GM23338 (cell line): ENCODE measurements at regions not wholly inside any gene's neighbourhood (a gene's known extent, or its start where the extent isn't known, plus 50 kb on each side); places are given as distances from the start of the nearest gene placed in this dataset.
A peak's percentile ranks its signal among the peaks of the same experiment; 100 is the strongest.

Experiments
- ATAC-seq: fragments of 200-7000 bp; cut with Tn5 transposase; 3 replicates; pipeline ENCODE4 v1.9.1; 2020
- DNase-seq: peaks from one replicate; pipeline ENCODE4 v3.0.0-alpha.2; 2015; ENCODE audit warnings: low spot score
- H2AFZ ChIP-seq: fragments of 200-600 bp; sonication (generic); 2 replicates; pipeline ENCODE4 v1.8.0; 2016; ENCODE audit warnings: antibody characterized with exemption, mild to moderate bottlenecking, moderate library complexity
- H3F3A ChIP-seq: fragments of 200-600 bp; sonication (generic); replicated peaks from 2 replicates; pipeline ENCODE4 v1.8.0; 2017; ENCODE audit warnings: antibody characterized with exemption, mixed run types, low read depth
- H3K27ac ChIP-seq: fragments of 200-600 bp; sonication (generic); 2 replicates; pipeline ENCODE4 v1.6.1; 2016; ENCODE audit warnings: low read depth
- H3K27me3 ChIP-seq: fragments of 200-600 bp; sonication (generic); 2 replicates; pipeline ENCODE4 v1.8.0; 2016; ENCODE audit warnings: mild to moderate bottlenecking, mixed run types, moderate library complexity; ENCODE audit not compliant: insufficient read depth
- H3K36me3 ChIP-seq: fragments of 200-600 bp; sonication (generic); 2 replicates; pipeline ENCODE4 v1.8.0; 2016; ENCODE audit warnings: mild to moderate bottlenecking; ENCODE audit not compliant: insufficient read depth
- H3K4me1 ChIP-seq: fragments of 200-600 bp; sonication (generic); 2 replicates; pipeline ENCODE4 v1.8.0; 2016; ENCODE audit warnings: mild to moderate bottlenecking, moderate library complexity; ENCODE audit not compliant: insufficient read depth
- H3K4me2 ChIP-seq: fragments of 200-600 bp; sonication (generic); 2 replicates; pipeline ENCODE4 v1.7.1; 2017; ENCODE audit warnings: mixed run types
- H3K4me3 ChIP-seq: fragments of 200-600 bp; sonication (generic); 2 replicates; pipeline ENCODE4 v1.6.1; 2016; ENCODE audit warnings: mixed run types
- H3K79me2 ChIP-seq: fragments of 200-600 bp; sonication (generic); replicated peaks from 2 replicates; pipeline ENCODE4 v1.8.0; 2017; ENCODE audit warnings: mild to moderate bottlenecking; ENCODE audit not compliant: insufficient read depth
- H3K9me2 ChIP-seq: fragments of 200-600 bp; sonication (generic); 2 replicates; pipeline ENCODE4 v1.8.0; 2017; ENCODE audit not compliant: insufficient read depth
- H4K20me1 ChIP-seq: fragments of 200-600 bp; sonication (generic); replicated peaks from 2 replicates; pipeline ENCODE4 v1.8.0; 2017; ENCODE audit warnings: mild to moderate bottlenecking; ENCODE audit not compliant: insufficient read depth
- H3K27ac Mint-ChIP-seq: 2 replicates; pipeline ENCODE4 v1.8.0; 2020; ENCODE audit warnings: inconsistent platforms, mild to moderate bottlenecking, moderate library complexity, mixed read lengths
- H3K27me3 Mint-ChIP-seq: 3 replicates; pipeline ENCODE4 v1.8.0; 2022; ENCODE audit warnings: low read depth, mild to moderate bottlenecking, moderate library complexity, mixed read lengths, inconsistent platforms; ENCODE audit not compliant: insufficient read depth, poor library complexity
- H3K36me3 Mint-ChIP-seq: 3 replicates; pipeline ENCODE4 v1.8.0; 2021; ENCODE audit warnings: low read depth, mild to moderate bottlenecking, inconsistent platforms, moderate library complexity, mixed read lengths
- H3K4me1 Mint-ChIP-seq: 3 replicates; pipeline ENCODE4 v1.8.0; 2020; ENCODE audit warnings: mild to moderate bottlenecking, inconsistent platforms, mixed read lengths
- H3K4me3 Mint-ChIP-seq: 3 replicates; pipeline ENCODE4 v1.8.0; 2021; ENCODE audit warnings: moderate library complexity, mild to moderate bottlenecking, inconsistent platforms, mixed read lengths
- H3K9me3 Mint-ChIP-seq: 3 replicates; pipeline ENCODE4 v1.8.0; 2020; ENCODE audit warnings: moderate library complexity, mild to moderate bottlenecking, inconsistent platforms, mixed read lengths
- CREB1 ChIP-seq: fragments of 250-450 bp; sonication (Bioruptor Pico); IDR thresholded peaks from 2 replicates; pipeline ENCODE4 v1.5.0; 2020; ENCODE audit warnings: low read depth, mild to moderate bottlenecking, moderate library complexity
- CTCF ChIP-seq, 2 experiments: fragments of 200-600 bp in 1 of 2; sonication (generic) in 1 of 2; conservative IDR thresholded peaks; 2 replicates each; pipeline versions ENCODE4 v1.5.1 to v1.6.1; 2016 to 2017; ENCODE audit warnings: antibody characterized with exemption in 2 of 2, low read depth in 2 of 2, mild to moderate bottlenecking in 2 of 2, moderate library complexity in 1 of 2
- POLR2AphosphoS5 ChIP-seq: IDR thresholded peaks from 2 replicates; pipeline ENCODE4 v1.6.1; 2016; ENCODE audit warnings: antibody characterized with exemption, low read depth
- REST ChIP-seq: IDR thresholded peaks from one replicate; pipeline ENCODE4 v1.6.1; 2018; ENCODE audit warnings: antibody characterized with exemption; ENCODE audit not compliant: unreplicated experiment
- STAT1 ChIP-seq: IDR thresholded peaks from one replicate; pipeline ENCODE4 v1.6.1; 2016; ENCODE audit warnings: antibody characterized with exemption; ENCODE audit not compliant: unreplicated experiment
- ZNF331 ChIP-seq: fragments of 250-450 bp; sonication (Bioruptor Pico); IDR thresholded peaks from 2 replicates; pipeline ENCODE4 v1.5.0; 2020; ENCODE audit warnings: low read depth, mild to moderate bottlenecking, moderate library complexity

GRCh38 chr12:98416845-98417244 is 98.5 kb upstream of the TMPO start:
- H3K4me3 Mint-ChIP-seq: no peak overlapping the region
- DNase-seq (peak; percentile 41), ATAC-seq (no peak)
- no peaks in the 10 kb centered on the region for H3K27me3 ChIP-seq
- no peak for TF ChIP-seq CREB1
- TF ChIP-seq ZNF331 (CRISPR knock-in tag): no peak
- no peak for TF ChIP-seq POLR2AphosphoS5
- no peak for TF ChIP-seq STAT1
- TF ChIP-seq CTCF (conservative IDR thresholded peaks at IDR 0.05; ENCODE audit: low read depth in 2 of 2): peak; percentile 51 to 54
- no peak for TF ChIP-seq REST
- H3K4me1 ChIP-seq: peaks cover 7% of the 10 kb centered on the region; the same call in 1 of the 2 replicates
- H3K27ac Mint-ChIP-seq: no peak overlapping the region
- no peaks in the 10 kb centered on the region for H3K9me2 ChIP-seq
- H2AFZ ChIP-seq: 0 out of 2 replicates have a peak overlapping the region, but pooled peaks have one; percentile 11
- H3F3A ChIP-seq: no peaks in the 10 kb centered on the region
- no peaks in the 10 kb centered on the region for H3K36me3 Mint-ChIP-seq
- H3K27ac ChIP-seq: no peak overlapping the region
- peaks cover 25% of the 10 kb centered on the region for H3K4me1 Mint-ChIP-seq
- H3K79me2 ChIP-seq: no peaks in the 10 kb centered on the region
- H3K9me3 Mint-ChIP-seq: no peaks in the 10 kb centered on the region
- H3K4me2 ChIP-seq: no peak overlapping the region
- H3K27me3 Mint-ChIP-seq: peaks cover 3% of the 10 kb centered on the region
- H3K4me3 ChIP-seq: no peak overlapping the region
- no peaks in the 10 kb centered on the region for H4K20me1 ChIP-seq
- H3K36me3 ChIP-seq: no peaks in the 10 kb centered on the region

- no peak for DNase-seq
- H3K4me1 ChIP-seq: peaks cover 7% of the 10 kb centered on the region; the same call in 1 of the 2 replicates
- H2AFZ ChIP-seq: peak overlapping the region; percentile 11; the same call in 1 of the 2 replicates
- peaks cover 25% of the 10 kb centered on the region for H3K4me1 Mint-ChIP-seq
- no peaks in the 10 kb centered on the region for H3K27me3 ChIP-seq
- no peaks in the 10 kb centered on the region for H3F3A ChIP-seq
- no peaks in the 10 kb centered on the region for H4K20me1 ChIP-seq
- no peak overlapping the region for H3K4me3 ChIP-seq
- no peak overlapping the region for H3K4me3 Mint-ChIP-seq
- H3K36me3 ChIP-seq: no peaks in the 10 kb centered on the region
- H3K27ac ChIP-seq: no peak overlapping the region
- H3K9me3 Mint-ChIP-seq: no peaks in the 10 kb centered on the region
- H3K79me2 ChIP-seq: no peaks in the 10 kb centered on the region
- peaks cover 3% of the 10 kb centered on the region for H3K27me3 Mint-ChIP-seq
- H3K9me2 ChIP-seq: no peaks in the 10 kb centered on the region
- no peak overlapping the region for H3K27ac Mint-ChIP-seq
- no peak for ATAC-seq
- no peak for TF ChIP-seq CREB1
- no peak for TF ChIP-seq ZNF331 (CRISPR knock-in tag)
- no peaks in the 10 kb centered on the region for H3K36me3 Mint-ChIP-seq
- H3K4me2 ChIP-seq: no peak overlapping the region
These were observed 98.1 kb upstream of the TMPO start for GRCh38 chr12:98417266-98417665.
